AG04449 (cell line): ENCODE measurements at regions not wholly inside any gene's neighbourhood (a gene's known extent, or its start where the extent isn't known, plus 50 kb on each side); places are given as distances from the start of the nearest gene placed in this dataset.

Source experiments
- CTCF ChIA-PET: fragments of 350-600 bp; formaldehyde crosslinking; extraction: SDS; loops from one replicate; lab custom pipeline; 2021; ENCODE audit warnings: antibody characterized with exemption; lab: Yijun Ruan, JAX
- POLR2A ChIA-PET: fragments of 400-600, 350-600 bp; formaldehyde crosslinking; extraction: SDS; loops from one replicate; lab custom pipeline; 2020; ENCODE audit warnings: antibody characterized with exemption, inconsistent platforms; lab: Yijun Ruan, JAX
- DNase-seq: peaks from one replicate; pipeline ENCODE4 v3.0.0-alpha.2; 2010; ENCODE audit warnings: low read depth, low spot score
- H3K4me3 ChIP-seq: 2 replicates; pipeline ENCODE4 v1.5.1; 2011; ENCODE audit warnings: low read depth, mild to moderate bottlenecking, control low read depth, low read length
- CTCF ChIP-seq: IDR thresholded peaks from one replicate; pipeline ENCODE4 v1.5.1; 2011; ENCODE audit warnings: mild to moderate bottlenecking, moderate library complexity, low read length, control low read depth, inconsistent platforms; ENCODE audit not compliant: insufficient read depth; ENCODE audit errors: missing control alignments

GRCh38 chr6:108757357-108757756 is 90.9 kb upstream of the ARMC2 start:
- no peak overlapping the region for H3K4me3 ChIP-seq
- ChIA-PET POLR2A (no interaction called here), CTCF (no interaction called here)
- DNase-seq, result no peak
- TF ChIP-seq CTCF, result no peak

- no peak overlapping the region for H3K4me3 ChIP-seq
- no peak for TF ChIP-seq CTCF
- no peak for DNase-seq
- ChIA-PET POLR2A (no interaction called here), CTCF (interaction anchor here (1.7 kb wide), 1 partner anchor 10 kb away, joined by 5 read pairs; no protein-coding TSS in a partner anchor)
These were observed 89.3 kb upstream of the ARMC2 start for GRCh38 chr6:108758884-108759283.

- no peak for TF ChIP-seq CTCF
- ChIA-PET POLR2A (no interaction called here), CTCF (interaction anchor here (1.7 kb wide), 1 partner anchor 9 kb away, joined by 5 read pairs; no protein-coding TSS in a partner anchor)
- DNase-seq, result no peak
- H3K4me3 ChIP-seq, result no peak overlapping the region
These were observed 87.8 kb upstream of the ARMC2 start for GRCh38 chr6:108760126-108761050.

- TF ChIP-seq CTCF, result no peak
- H3K4me3 ChIP-seq, result no peak overlapping the region
- no peak for DNase-seq
- CTCF ChIA-PET, result interaction anchor here (0.8 kb wide), 1 partner anchor 10 kb away, joined by 3 read pairs; no protein-coding TSS in a partner anchor
- POLR2A ChIA-PET, result no interaction called here
These were observed 85.8 kb upstream of the ARMC2 start for GRCh38 chr6:108762394-108762793.

GRCh38 chr6:108763931-108764579 is 84.2 kb upstream of the ARMC2 start:
- ChIA-PET POLR2A (no interaction called here), CTCF (no interaction called here)
- no peak for TF ChIP-seq CTCF
- H3K4me3 ChIP-seq, result no peak overlapping the region
- no peak for DNase-seq

GRCh38 chr6:108764580-108764950 is 83.7 kb upstream of the ARMC2 start:
- no peak overlapping the region for H3K4me3 ChIP-seq
- CTCF ChIA-PET, result no interaction called here
- TF ChIP-seq CTCF, result no peak
- DNase-seq, result no peak
- POLR2A ChIA-PET, result no interaction called here
